HepG2 (cell line): ENCODE measurements at regions not wholly inside any gene's neighbourhood (a gene's known extent, or its start where the extent isn't known, plus 50 kb on each side); places are given as distances from the start of the nearest gene placed in this dataset.

Experiments used
- ADNP ChIP-seq: sonication (generic); formaldehyde crosslinking; IDR thresholded peaks from 2 replicates; pipeline ENCODE4 v1.4.0; 2020; ENCODE audit warnings: missing genetic modification reagents
- FOXO1 ChIP-seq: sonication (generic); formaldehyde crosslinking; IDR thresholded peaks from 2 replicates; pipeline ENCODE4 v1.4.0; 2020; ENCODE audit warnings: missing genetic modification reagents
- GFI1 ChIP-seq: sonication (generic); formaldehyde crosslinking; IDR thresholded peaks from 2 replicates; pipeline ENCODE4 v1.5.0; 2020; ENCODE audit warnings: missing genetic modification reagents, mild to moderate bottlenecking, borderline replicate concordance
- GPBP1L1 ChIP-seq: sonication (generic); formaldehyde crosslinking; IDR thresholded peaks from 2 replicates; pipeline ENCODE4 v1.5.0; 2020; ENCODE audit warnings: mild to moderate bottlenecking, missing genetic modification reagents
- MBD4 ChIP-seq: IDR thresholded peaks from 2 replicates; pipeline ENCODE4 v1.6.1; 2012; ENCODE audit warnings: low read length, inconsistent platforms, borderline replicate concordance
- MXD1 ChIP-seq: sonication (generic); formaldehyde crosslinking; IDR thresholded peaks from 2 replicates; pipeline ENCODE4 v1.4.0; 2020; ENCODE audit warnings: mild to moderate bottlenecking, missing genetic modification reagents
- NFIC ChIP-seq: IDR thresholded peaks from 2 replicates; pipeline ENCODE4 v1.6.1; 2012; ENCODE audit warnings: mild to moderate bottlenecking, low read length, inconsistent platforms
- PBX3 ChIP-seq: sonication (generic); formaldehyde crosslinking; IDR thresholded peaks from 2 replicates; pipeline ENCODE4 v1.8.1; 2023; ENCODE audit warnings: missing genetic modification reagents, inconsistent platforms, borderline replicate concordance
- PRDM15 ChIP-seq: sonication (generic); formaldehyde crosslinking; IDR thresholded peaks from 2 replicates; pipeline ENCODE4 v1.4.0; 2020; ENCODE audit warnings: missing genetic modification reagents
- SAFB2 ChIP-seq: sonication (generic); formaldehyde crosslinking; IDR thresholded peaks from 2 replicates; pipeline ENCODE4 v1.5.1; 2020; ENCODE audit warnings: missing genetic modification reagents, low read depth, mild to moderate bottlenecking, borderline replicate concordance
- SNAPC5 ChIP-seq: sonication (generic); formaldehyde crosslinking; IDR thresholded peaks from 2 replicates; pipeline ENCODE4 v1.8.1; 2023; ENCODE audit warnings: mild to moderate bottlenecking, missing genetic modification reagents, borderline replicate concordance
- ZMAT3 ChIP-seq: sonication (generic); formaldehyde crosslinking; conservative IDR thresholded peaks from 2 replicates; pipeline ENCODE4 v1.7.0; 2021; ENCODE audit warnings: missing genetic modification reagents
- ZNF160 ChIP-seq: sonication (generic); formaldehyde crosslinking; IDR thresholded peaks from 2 replicates; pipeline ENCODE4 v1.8.0; 2022; ENCODE audit warnings: mild to moderate bottlenecking, inconsistent platforms, missing genetic modification reagents
- ZNF207 ChIP-seq: fragments of 450-650 bp; IDR thresholded peaks from 2 replicates; pipeline ENCODE4 v1.6.1; 2016; ENCODE audit warnings: antibody characterized with exemption, borderline replicate concordance
- ZNF296 ChIP-seq: sonication (generic); formaldehyde crosslinking; conservative IDR thresholded peaks from 2 replicates; pipeline ENCODE4 v1.5.0; 2020; ENCODE audit warnings: mild to moderate bottlenecking, missing genetic modification reagents
- ZNF335 ChIP-seq: sonication (generic); formaldehyde crosslinking; IDR thresholded peaks from 2 replicates; pipeline ENCODE4 v1.4.0; 2020; ENCODE audit warnings: missing genetic modification reagents
- ZNF7 ChIP-seq: IDR thresholded peaks from 2 replicates; pipeline ENCODE4 v1.6.1; 2016; ENCODE audit warnings: missing biosample characterization, missing genetic modification reagents
- ZNF740 ChIP-seq: sonication (generic); formaldehyde crosslinking; IDR thresholded peaks from 2 replicates; pipeline ENCODE4 v1.4.0; 2020; ENCODE audit warnings: missing genetic modification reagents

- TF ChIP-seq MBD4 (no peak), ZNF296 (CRISPR knock-in tag) (no peak), SNAPC5 (CRISPR knock-in tag) (no peak), FOXO1 (peak; percentile 20; the same call in 1 of the 2 replicates), ZMAT3 (peak; percentile 86; the same call in 1 of the 2 replicates), ZNF740 (CRISPR knock-in tag) (no peak; the same call in 1 of the 2 replicates), ADNP (CRISPR knock-in tag) (no peak), GFI1 (no peak; the same call in 1 of the 2 replicates), ZNF207 (no peak), SAFB2 (CRISPR knock-in tag) (peak; percentile 68; the same call in 1 of the 2 replicates), PBX3 (CRISPR knock-in tag) (no peak), ZNF335 (CRISPR knock-in tag) (no peak), NFIC (no peak), ZNF7 (CRISPR knock-in tag) (no peak), GPBP1L1 (CRISPR knock-in tag) (no peak), MXD1 (CRISPR knock-in tag) (peak; percentile 80), PRDM15 (CRISPR knock-in tag) (no peak), ZNF160 (CRISPR knock-in tag) (no peak)
Measured at GRCh38 chr13:50125554-50126262, 110.5 kb downstream of the KCNRG start (continued).
